HPDE6-E6E7 (cell line): ENCODE measurements at regions not wholly inside any gene's neighbourhood (a gene's known extent, or its start where the extent isn't known, plus 50 kb on each side); places are given as distances from the start of the nearest gene placed in this dataset.
"Not testable (repeated sequence)": the region's sequence is repeated elsewhere in the genome, so short reads cannot be mapped to it uniquely, and the experiment has no call there.

Experiments
- DNase-seq: peaks from one replicate; pipeline ENCODE4 v3.0.0; 2011; ENCODE audit warnings: missing footprints; ENCODE audit errors: extremely low spot score

DNA sequence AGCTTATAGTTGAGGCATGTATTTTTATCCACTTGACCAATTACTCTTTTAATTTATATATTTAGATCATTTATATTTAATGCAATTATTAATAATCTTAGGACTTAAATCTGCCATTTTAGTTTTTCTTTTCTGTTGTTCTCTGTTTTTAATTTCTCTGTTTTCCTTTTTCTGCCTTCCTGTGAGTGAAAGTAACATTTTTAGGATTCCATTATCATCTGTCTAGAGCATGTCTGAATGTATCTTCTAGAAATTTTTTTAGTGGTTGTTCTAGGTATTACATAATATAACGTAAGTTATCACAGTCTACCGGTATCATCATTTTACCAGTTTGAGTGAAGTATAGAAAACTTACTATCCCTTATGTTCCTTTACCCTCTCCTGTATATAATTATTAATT is 197.3 kb downstream of the UNC5CL start:
- DNase-seq = no peak

DNA sequence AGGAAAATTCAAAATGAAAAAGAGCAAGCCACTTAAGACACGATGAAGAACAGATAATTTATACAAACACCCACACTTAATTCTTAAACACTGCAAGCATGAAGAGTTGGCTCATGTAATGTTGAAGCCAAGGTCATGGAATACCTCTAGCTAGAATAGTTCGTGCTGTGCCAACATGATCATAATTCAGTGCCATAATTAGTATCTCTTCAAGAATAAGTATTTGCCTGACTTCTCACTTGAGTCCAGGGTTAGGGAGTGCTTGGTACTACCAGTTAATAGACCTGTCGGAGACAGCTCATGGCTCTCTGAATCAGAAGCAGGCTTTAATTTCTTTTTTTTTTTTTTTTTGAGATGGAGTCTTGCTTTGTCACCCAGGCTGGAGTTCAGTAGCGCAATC is 206.3 kb downstream of the UNC5CL start:
- DNase-seq = no peak

DNA sequence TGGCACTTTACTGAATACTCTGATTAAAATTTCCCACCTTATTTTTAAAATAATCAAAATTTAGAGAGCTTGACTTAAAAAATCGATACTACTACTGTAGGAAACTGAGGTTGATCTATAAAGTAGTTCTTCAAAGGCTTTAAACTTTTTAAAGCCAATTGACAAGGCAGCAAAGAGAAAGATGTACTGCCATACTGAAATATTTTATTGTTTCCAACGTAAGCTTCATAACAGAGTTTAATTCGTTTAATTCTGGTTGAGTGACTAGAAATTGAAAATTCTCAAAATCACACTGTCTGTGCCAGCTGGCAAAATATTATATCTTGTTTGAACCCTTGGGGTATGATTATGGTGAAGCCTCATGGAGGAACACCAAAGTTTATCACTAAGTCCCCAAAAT is 207.6 kb downstream of the UNC5CL start:
- DNase-seq = no peak

DNA sequence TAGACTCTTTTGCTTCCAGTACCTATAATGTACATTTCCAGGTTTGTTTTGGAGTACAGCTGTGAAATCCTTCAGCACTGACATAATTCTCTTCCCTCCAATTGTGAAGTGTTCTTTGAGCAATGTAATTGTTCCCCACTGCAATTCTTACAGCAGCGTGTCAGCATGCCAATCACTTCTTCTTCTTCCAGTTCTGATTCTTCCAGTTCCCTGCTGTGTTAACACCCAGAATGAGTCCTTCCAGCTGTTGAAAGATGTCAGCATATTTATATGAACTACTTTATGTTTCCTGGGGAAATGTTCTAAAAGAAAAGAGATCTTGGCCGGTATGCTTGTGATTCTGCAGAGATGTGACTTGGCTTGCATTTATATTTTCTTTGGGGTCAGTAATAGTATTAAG is 213.9 kb downstream of the UNC5CL start:
- no peak for DNase-seq

DNA sequence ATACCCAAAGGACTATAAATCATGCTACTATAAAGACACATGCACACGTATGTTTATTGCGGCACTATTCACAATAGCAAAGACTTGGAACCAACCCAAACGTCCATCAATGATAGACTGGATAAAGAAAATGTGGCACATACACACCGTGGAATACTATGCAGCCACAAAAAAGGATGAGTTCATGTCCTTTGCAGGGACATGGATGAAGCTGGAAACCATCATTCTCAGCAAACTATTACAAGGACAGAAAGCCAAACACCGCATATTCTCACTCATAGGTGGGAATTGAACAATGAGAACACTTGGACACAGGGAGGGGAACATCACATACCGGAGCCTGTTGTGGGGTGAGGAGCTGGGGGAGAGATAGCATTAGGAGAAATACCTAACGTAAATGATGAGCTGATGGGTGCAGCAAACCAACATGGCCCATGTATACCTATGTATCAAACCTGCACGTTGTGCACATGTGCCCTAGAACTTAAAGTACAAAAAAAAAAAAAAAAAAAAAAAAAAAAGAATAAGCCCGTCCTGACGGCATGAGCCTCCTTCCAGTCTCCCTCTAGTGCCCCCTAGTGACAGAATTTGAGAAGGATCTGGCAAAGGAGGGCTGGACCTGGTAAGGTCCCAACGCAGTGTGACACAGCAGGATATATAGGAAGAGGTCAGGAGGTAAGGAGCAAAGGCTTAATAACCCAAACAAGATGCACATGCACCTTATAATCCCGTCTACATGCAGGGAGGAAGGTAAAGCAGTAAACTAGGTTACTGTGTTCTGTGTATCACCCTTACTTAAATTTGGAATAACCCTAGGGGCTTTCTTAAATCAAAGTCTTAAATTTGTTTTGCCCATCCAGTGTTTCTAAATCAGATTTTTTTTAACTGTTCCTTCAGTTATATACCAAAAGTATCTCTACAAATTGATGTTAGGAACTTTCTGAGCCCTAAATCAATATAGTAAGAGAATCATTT is 214.8 kb downstream of the UNC5CL start:
- not testable (repeated sequence) for DNase-seq

DNA sequence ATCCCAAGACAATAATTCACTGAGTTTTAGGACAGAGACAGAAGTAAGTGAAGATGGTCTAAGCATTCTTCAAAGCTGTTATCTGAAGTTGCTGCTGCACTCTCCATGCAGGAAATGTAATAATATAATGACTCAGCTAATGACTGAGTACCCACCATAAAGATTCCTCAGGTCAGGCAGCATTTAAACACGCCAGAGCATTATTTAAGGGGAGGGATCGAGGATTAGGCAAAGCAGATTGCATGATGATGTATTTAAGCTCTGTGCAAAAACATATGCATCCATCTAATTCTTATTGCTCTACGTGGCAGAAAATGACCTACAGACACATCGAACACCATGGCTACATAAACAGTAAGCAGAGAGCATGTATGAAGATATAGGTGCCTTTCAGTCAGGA is 216.4 kb downstream of the UNC5CL start:
- DNase-seq = no peak

DNA sequence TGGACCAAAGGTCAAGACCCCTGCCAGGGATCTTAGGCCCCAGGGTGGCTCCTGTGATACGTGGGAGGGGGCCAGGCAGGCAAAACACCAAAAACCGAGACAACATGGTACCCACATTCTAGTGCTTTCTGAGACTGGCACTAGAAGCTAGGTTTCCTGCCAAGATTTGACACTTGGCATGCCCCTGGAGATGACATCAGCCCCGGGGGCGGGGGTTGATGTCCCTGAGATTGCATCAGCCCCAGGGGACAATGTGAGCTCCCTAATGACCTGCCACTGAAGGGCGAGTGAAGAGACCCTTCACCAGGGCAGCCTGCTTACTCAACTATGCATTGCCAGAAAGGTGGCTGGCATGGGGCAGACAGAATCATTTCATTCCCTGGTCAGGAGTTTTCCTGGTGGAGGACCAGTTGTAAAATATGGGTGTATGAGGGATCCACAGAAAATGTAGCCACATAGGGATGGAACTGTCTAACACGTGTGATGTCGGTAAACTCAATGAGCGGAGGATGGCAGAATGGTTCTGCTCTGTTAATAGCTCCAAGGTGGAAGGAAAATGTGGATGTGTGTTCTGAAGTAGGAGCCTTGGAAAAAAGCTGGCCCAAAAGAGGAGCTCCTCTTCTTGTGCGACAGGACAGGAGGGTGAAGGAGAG is 219.7 kb downstream of the UNC5CL start:
- no peak for DNase-seq

DNA sequence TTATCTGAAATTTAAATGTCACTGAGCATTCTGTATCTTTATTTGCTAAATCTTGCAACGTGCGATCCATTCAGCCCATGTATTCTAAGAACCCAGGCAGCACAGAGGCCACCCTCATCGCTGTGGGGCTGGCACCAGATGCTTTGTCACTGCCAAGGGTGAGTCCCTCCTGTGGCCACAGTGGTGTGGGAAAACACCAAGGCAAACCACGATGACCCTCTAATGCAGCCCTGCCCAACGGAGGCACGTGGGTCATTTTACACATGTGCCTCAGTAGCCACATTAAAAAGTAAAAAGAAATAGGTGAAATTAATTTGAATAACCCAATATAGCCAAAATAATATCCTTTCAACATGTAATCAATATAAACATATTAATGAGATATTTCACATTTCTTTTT is 221.7 kb downstream of the UNC5CL start:
- DNase-seq = no peak

DNA sequence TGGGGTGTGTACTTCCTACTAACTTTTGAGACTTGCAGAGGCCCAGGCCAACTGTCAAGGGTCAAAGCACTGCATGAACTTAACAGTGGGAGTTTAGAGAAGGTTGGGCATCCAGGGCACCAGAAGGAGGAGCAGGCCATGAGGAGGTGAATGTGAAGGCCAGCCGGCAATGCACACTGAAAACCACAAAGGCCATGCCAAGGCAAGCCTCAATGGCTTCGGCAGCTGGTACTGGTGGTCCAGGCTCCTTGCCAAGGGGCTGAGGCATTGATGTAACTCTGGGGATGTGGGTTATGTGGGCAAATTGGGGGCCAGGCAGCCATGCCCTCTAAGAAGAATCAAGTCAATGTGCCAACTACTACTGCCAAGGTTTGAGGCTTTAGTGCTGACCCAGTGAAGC is 222.4 kb downstream of the UNC5CL start:
- no peak for DNase-seq

DNA sequence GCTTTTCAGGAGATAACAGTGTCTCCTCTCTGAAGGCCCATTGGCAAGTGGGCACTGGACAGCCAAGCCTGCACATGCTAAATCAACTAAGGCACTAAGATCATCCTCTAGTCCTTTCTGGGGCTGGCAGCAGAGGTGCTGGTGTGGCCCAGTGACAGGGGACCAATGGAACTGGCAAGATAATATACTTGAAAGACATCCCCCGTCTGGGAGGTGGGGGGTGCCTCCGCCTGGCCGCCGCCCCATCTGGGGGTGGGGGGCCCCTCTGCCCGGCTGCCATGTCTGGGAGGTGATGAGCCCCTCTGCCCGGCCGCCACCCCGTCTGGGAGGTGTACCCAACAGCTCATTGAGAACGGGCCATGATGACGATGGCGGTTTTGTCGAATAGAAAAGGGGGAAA is 223.3 kb downstream of the UNC5CL start:
- no peak for DNase-seq

DNA sequence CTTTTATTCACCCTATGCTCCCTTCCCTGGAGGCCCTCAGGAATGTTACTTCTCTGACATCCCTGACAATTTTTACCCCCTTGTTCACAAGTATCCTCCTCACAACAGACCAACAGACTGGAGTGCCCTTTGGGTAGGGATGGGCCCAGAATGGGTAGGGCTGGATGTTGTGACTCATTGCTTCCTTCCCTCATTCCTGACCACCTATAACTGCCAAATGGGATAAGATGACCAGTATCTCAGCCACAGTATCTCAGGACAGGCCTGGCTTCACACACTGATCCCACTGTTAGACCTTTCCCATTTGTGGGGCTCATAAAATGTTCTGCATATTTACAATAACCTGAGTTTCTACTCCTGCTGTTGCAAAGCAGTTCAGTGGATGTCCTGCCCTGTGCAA is 223.0 kb upstream of the LRFN2 start:
- DNase-seq = no peak

DNA sequence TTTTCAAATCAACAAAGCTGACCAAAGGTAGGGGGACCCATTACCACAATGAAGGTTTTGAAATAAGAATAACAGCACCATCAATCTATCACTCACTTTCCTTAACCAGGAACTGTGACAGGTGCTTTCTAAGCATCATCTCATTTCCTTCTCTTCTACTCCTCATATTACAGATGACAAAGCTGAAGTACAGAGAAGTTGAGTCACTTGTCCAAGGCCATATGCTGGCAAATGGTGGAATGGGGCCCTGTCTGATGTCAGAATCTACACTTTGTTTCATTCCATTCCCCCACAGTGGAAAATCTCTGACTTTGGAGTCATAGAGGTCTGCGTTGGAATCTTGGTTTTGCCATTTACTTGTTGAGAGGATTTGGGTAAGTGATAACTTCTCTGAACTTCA is 222.5 kb upstream of the LRFN2 start:
- DNase-seq = no peak

DNA sequence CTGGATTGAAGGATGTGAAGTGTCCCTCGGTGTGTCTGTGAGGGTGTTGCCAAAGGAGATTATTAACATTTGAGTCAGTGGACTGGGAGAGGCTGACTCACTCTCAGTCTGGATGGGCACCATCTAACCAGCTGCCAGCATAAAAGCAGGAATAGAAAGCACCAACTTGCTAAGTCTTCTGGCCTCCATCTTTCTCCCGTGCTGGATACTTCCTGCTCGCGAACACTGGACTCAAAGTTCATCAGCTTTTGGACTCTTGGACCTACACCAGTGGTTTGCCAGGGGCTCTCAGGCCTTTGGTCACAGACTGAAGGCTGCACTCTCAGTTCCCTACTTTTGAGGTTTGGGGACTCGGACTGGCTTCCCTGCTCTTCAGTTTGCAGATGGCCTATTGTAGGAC is 220.3 kb upstream of the LRFN2 start:
- no peak for DNase-seq

DNA sequence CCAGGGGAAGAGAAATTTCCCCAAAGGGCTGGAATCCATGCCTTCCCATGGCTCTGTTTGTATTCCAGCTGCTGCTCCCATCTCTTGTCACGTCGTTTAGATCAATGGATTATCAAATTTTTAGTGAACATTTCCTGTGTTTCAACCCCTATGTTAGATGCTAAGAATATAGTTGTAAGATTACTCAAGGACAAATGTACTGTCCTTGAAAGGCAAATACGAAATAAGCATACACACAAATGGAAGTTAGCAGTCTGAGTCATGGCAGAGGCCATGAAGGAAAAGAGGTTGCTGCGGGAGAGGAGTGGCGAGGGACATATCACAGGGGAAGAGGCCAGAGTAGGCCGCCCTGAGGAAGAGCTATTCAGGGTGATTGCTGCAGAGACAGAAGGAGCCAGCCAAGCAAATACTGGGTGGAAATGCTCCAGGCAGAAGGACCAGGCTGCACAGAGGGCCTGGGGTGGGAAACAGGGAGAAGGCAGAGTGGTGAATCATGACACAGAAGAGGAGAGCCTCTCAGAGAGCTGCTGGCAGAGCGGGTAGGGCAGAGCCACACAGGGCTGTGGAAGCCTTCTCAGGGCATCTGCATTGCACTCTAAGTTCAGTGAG is 219.2 kb upstream of the LRFN2 start:
- DNase-seq = no peak

DNA sequence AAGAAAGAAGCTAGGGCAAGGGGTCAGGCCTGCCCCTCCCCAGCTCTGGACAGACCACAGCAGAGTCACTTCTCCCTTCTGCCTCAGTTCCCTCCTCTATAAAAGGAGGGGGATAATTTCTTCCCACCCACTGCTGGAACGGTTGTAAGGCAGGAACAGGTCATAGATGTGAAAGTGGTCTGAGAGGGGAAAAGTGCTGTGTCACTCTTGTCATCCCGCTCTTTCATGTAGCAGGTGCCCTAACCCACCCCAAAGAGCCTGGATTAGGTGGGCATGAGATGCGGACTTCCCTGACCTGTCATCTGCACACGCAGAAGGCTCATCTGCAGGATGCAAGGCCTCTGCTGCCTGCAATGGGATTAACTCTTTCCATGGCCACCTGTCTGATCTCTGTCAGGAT is 218.2 kb upstream of the LRFN2 start:
- no peak for DNase-seq

DNA sequence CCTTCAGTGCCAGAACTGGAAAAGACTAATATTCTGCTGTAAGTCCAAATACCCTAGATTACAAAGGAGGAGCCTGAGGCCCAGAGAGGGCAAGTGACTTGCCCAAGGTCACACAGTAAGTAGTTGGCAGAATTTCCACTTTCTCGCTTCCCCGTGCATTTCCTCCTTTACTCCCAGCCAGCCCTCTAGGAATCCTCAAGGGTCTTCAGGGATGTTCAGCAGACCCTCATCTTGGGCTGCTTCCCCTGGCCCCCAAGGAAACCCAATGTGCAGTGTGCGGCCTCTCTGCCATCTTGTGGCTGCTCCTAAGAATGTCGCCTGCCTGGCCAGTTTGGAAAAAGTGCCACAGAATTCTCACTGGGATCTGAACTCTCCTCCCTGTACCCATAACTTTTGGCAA is 217.7 kb upstream of the LRFN2 start:
- DNase-seq = no peak

DNA sequence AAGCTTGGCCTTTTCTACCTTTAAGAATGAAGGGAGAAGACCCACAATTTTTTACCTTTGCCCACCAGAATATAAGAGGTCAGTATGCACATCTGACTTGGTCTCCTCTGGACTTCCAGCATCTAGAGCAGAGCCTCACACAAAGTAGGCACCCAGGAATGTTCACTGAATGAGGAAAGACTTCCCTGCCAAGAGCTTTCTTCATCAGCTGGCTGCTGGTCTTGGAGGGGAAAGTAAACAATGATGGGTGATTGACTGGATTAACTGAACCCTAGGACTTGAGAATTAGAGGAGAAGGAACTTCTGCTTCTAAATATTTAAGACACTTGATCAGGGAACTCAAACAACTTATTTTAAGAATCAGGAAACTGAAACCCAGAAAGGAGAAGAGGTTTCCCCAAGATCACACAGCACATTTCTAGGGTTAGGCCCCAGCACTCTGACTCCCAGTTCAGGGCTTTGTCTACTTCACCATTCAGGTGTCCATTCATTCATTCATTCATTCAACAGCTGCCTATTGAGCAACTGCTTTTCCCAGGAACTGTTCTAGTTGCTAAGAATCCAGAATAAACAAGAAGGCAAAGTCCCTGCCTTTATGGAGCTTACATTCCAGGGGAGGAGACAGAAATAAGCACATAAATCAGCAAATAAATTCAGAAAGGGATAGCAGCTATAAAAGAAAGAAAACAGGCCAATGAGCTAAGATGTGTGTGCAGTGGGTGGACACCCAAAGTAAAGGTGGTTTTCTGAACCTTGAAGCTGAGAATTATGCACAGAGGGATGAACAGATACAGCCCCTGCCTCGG is 216.9 kb upstream of the LRFN2 start:
- no peak for DNase-seq

DNA sequence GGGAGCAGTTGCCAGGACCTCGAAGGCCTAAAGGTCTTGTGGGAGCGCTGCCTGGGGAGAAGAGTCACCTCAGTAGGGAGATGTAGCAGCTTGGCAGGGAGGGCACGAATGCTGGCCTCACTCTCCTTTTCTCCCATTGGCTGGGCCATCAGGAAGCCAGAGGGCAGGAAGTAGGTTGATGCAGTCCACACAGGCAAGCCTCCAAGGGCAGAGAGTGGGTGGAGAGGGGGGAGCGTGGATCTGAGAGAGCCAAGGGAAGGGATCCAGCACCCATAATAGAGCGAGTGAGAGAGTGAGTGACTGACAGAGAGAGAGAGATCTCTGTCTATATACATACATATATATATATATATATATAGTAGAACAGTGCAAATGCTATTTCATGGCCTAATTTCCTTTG is 215.3 kb upstream of the LRFN2 start:
- DNase-seq = no peak

DNA sequence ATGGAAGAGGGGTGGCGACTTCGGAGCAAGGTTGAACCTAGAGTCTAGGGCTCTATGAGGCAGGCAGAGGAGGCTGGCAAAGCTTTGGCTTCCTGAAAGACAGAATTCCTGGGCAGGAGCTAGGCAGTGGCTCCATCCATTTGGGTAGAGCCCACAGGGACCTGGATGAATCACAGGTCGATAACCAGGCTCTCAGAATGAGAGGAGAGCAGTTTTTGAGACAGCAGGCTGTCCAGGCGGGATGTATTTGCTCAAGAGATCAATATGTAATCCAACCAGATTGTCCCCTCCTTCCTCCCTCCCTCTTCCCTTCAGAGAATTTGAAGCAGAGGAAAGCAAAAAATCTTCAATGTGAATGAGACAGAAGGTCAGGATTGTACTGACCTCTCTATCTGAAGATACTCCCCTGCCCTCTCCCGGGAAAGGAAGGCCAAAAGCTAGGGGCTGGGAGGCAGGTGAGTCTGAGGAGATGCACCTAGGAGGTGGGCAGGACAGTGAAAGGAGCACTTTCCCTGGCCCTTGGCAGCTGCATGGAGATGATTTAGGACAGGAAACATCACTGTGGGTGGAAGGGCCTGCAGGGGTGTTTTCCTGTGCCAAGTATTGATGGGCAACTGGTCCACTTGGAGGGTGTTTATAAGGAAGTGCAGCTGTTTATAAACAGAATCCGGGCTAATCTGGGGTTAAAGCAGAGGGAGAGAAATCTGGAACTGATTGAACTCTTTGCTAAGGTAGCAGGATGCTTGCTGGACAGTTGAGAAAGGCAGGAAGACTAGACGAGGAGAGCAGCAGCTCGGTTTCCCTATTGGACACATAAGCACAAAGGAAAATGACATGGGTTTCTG is 212.4 kb upstream of the LRFN2 start:
- no peak for DNase-seq

DNA sequence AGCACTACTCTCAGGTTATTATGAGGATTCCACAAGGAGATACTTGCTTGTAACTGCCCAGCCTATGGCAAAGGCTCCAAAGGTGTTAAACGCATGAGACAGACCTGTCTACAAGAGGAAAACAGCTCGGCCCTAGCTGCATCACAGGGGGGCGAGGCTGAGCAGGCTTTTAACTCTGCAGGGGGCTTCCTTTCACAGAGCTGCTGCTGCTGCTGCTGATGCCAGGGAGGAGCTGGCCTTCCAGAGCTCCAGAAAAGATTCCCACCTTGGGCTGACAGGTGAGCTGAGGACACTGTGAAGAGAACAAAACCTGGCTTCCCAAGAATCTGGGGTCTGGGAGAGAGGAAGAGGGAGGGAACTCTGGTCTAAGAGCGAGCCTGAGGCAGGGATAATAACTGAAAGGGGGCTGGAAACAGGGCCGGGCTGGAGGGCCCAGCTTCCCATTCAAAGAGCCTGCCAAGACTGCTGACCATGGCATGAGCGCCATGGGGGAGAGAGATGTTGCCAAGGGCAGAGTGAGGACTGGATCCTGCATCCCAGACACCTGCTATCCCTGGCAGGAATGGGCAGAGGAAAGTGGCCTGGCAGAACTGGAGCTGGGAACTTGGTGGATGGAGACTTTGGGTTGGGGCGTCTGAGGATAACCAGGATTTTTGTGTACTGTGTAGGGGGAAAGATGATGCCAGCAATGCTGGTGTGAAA is 211.1 kb upstream of the LRFN2 start:
- no peak for DNase-seq
